Activated naive CD4-positive, alpha-beta T cell (primary cell): ENCODE measurements at regions not wholly inside any gene's neighbourhood (a gene's known extent, or its start where the extent isn't known, plus 50 kb on each side); places are given as distances from the start of the nearest gene placed in this dataset.
"Not testable (repeated sequence)": the region's sequence is repeated elsewhere in the genome, so short reads cannot be mapped to it uniquely, and the experiment has no call there.

Source experiments
- DNase-seq, 4 experiments: peaks; one replicate each; lab custom pipeline; 2025; lab: John Stamatoyannopoulos, UW

GRCh38 chr18:43720041-43720440, 442.8 kb upstream of the SYT4 start:
- no peak for DNase-seq

- no peak for DNase-seq
Observed at GRCh38 chr18:43735570-43735969, 458.3 kb upstream of the SYT4 start.

- DNase-seq: no peak
Observed at GRCh38 chr18:43744960-43745745, 467.9 kb upstream of the SYT4 start.

GRCh38 chr18:43751203-43751602, 473.9 kb upstream of the SYT4 start:
- no peak for DNase-seq

- no peak for DNase-seq
Observed at GRCh38 chr18:43751835-43752234, 474.5 kb upstream of the SYT4 start.

- DNase-seq: no peak
Observed at GRCh38 chr18:43757273-43757672, 480.0 kb upstream of the SYT4 start.

- DNase-seq: no peak
Observed at GRCh38 chr18:43758734-43759133, 481.4 kb upstream of the SYT4 start.

GRCh38 chr18:43760010-43760409, 482.7 kb upstream of the SYT4 start:
- DNase-seq: no peak

- no peak for DNase-seq
Observed at GRCh38 chr18:43772907-43773306, 495.6 kb upstream of the SYT4 start.

- no peak for DNase-seq
Observed at GRCh38 chr18:43774497-43774896, 497.2 kb upstream of the SYT4 start.

GRCh38 chr18:43775591-43775990, 498.3 kb upstream of the SYT4 start:
- DNase-seq: no peak

GRCh38 chr18:43776997-43777396, 499.7 kb upstream of the SYT4 start:
- no peak for DNase-seq

- no peak for DNase-seq
Observed at GRCh38 chr18:43777636-43778304, 500.5 kb upstream of the SYT4 start.

GRCh38 chr18:43780782-43781340, 503.6 kb upstream of the SYT4 start:
- no peak for DNase-seq

GRCh38 chr18:43785158-43785557, 507.9 kb upstream of the SYT4 start:
- DNase-seq: no peak

GRCh38 chr18:43786893-43787292, 509.6 kb upstream of the SYT4 start:
- no peak for DNase-seq

- DNase-seq: not testable (repeated sequence)
Observed at GRCh38 chr18:43787721-43788120, 510.4 kb upstream of the SYT4 start.

GRCh38 chr18:43789234-43790000, 512.1 kb upstream of the SYT4 start:
- no peak for DNase-seq

- DNase-seq: no peak
Observed at GRCh38 chr18:43793910-43794309, 516.6 kb upstream of the SYT4 start.

GRCh38 chr18:43794363-43794762, 517.1 kb upstream of the SYT4 start:
- no peak for DNase-seq

- DNase-seq: no peak
Observed at GRCh38 chr18:43797347-43797746, 520.1 kb upstream of the SYT4 start.

GRCh38 chr18:43800584-43800983, 523.3 kb upstream of the SYT4 start:
- DNase-seq: no peak
